Neural progenitor cell (in vitro differentiated cells): ENCODE measurements at regions not wholly inside any gene's neighbourhood (a gene's known extent, or its start where the extent isn't known, plus 50 kb on each side); places are given as distances from the start of the nearest gene placed in this dataset.
A peak's percentile ranks its signal among the peaks of the same experiment; 100 is the strongest.

ENCODE experiments used
- DNase-seq: peaks from one replicate; pipeline ENCODE4 v3.0.0-alpha.2; 2016; ENCODE audit warnings: low spot score
- H2AFZ ChIP-seq: fragments of 200-600 bp; sonication (generic); replicated peaks from 2 replicates; pipeline ENCODE4 v1.6.1; 2016; ENCODE audit warnings: antibody characterized with exemption
- H3F3A ChIP-seq: fragments of 200-600 bp; sonication (generic); 2 replicates; pipeline ENCODE4 v1.6.1; 2016; ENCODE audit warnings: antibody characterized with exemption, low read depth
- H3K27ac ChIP-seq: fragments of 200-600 bp; sonication (generic); 2 replicates; pipeline ENCODE4 v1.5.1; 2016; ENCODE audit warnings: mild to moderate bottlenecking
- H3K27me3 ChIP-seq: fragments of 200-600 bp; sonication (generic); 2 replicates; pipeline ENCODE4 v1.6.1; 2016; ENCODE audit warnings: mild to moderate bottlenecking, moderate library complexity
- H3K36me3 ChIP-seq: fragments of 200-600 bp; sonication (generic); 2 replicates; pipeline ENCODE4 v1.5.1; 2016
- H3K4me1 ChIP-seq: fragments of 200-600 bp; sonication (generic); 2 replicates; pipeline ENCODE4 v1.6.1; 2016; ENCODE audit warnings: mixed run types
- H3K4me2 ChIP-seq: fragments of 200-600 bp; sonication (generic); 2 replicates; pipeline ENCODE4 v1.6.1; 2016
- H3K4me3 ChIP-seq: fragments of 200-600 bp; sonication (generic); 2 replicates; pipeline ENCODE4 v1.5.1; 2016
- H3K79me2 ChIP-seq: fragments of 200-600 bp; sonication (generic); 2 replicates; pipeline ENCODE4 v1.6.1; 2016; ENCODE audit warnings: low read depth
- H3K9ac ChIP-seq: fragments of 200-600 bp; sonication (generic); 2 replicates; pipeline ENCODE4 v1.6.1; 2016
- H3K9me3 ChIP-seq: fragments of 200-600 bp; sonication (generic); 2 replicates; pipeline ENCODE4 v1.5.1; 2016; ENCODE audit warnings: low read depth
- H4K20me1 ChIP-seq: fragments of 200-600 bp; sonication (generic); 2 replicates; pipeline ENCODE4 v1.6.1; 2016; ENCODE audit warnings: low read depth
- H3K27ac Mint-ChIP-seq: 3 replicates; pipeline ENCODE4 v1.8.0; 2021; ENCODE audit warnings: mixed read lengths
- H3K27me3 Mint-ChIP-seq: 2 replicates; pipeline ENCODE4 v1.8.0; 2022; ENCODE audit warnings: low read depth, mild to moderate bottlenecking, inconsistent platforms, moderate library complexity, mixed read lengths; ENCODE audit not compliant: insufficient read depth
- H3K36me3 Mint-ChIP-seq: 3 replicates; pipeline ENCODE4 v1.8.0; 2021; ENCODE audit warnings: mixed read lengths
- H3K4me1 Mint-ChIP-seq: 3 replicates; pipeline ENCODE4 v1.8.0; 2021; ENCODE audit warnings: mixed read lengths
- H3K4me3 Mint-ChIP-seq: 3 replicates; pipeline ENCODE4 v1.8.0; 2021; ENCODE audit warnings: mild to moderate bottlenecking, moderate library complexity, mixed read lengths
- H3K9me3 Mint-ChIP-seq: 3 replicates; pipeline ENCODE4 v1.8.0; 2020; ENCODE audit warnings: mixed read lengths
- CTCF ChIP-seq: fragments of 200-600 bp; sonication (generic); IDR thresholded peaks from 2 replicates; pipeline ENCODE4 v1.5.1; 2017; ENCODE audit warnings: antibody characterized with exemption, mild to moderate bottlenecking
- EZH2 ChIP-seq: fragments of 200-600 bp; sonication (generic); IDR thresholded peaks from 2 replicates; pipeline ENCODE4 v1.6.1; 2017; ENCODE audit warnings: antibody characterized with exemption, mild to moderate bottlenecking, moderate library complexity
- EZH2phosphoT487 ChIP-seq: fragments of 200-600 bp; sonication (generic); IDR thresholded peaks from 2 replicates; pipeline ENCODE4 v1.6.1; 2017; ENCODE audit warnings: antibody characterized with exemption

GRCh38 chrX:4710618-4711433 lies 997.4 kb upstream of the PRKX start:
- peak; percentile 28 for DNase-seq
- H2AFZ ChIP-seq, result peak overlapping the region; percentile 96
- Mint-ChIP-seq H3K27me3 (no peaks in the 10 kb centered on the region), H3K4me1 (no peaks in the 10 kb centered on the region), H3K27ac (no peak overlapping the region), H3K36me3 (no peaks in the 10 kb centered on the region), H3K4me3 (no peak overlapping the region), H3K9me3 (no peaks in the 10 kb centered on the region)
- no peaks in the 10 kb centered on the region for H3K27me3 ChIP-seq
- TF ChIP-seq EZH2phosphoT487, result no peak
- TF ChIP-seq CTCF, result no peak
- no peak for TF ChIP-seq EZH2
- H4K20me1 ChIP-seq, result no peaks in the 10 kb centered on the region
- H3K27ac ChIP-seq, result peak overlapping the region; percentile 75
- H3K4me2 ChIP-seq, result peak overlapping the region; percentile 36
- H3K4me1 ChIP-seq, result peaks cover 12% of the 10 kb centered on the region
- no peak overlapping the region for H3K4me3 ChIP-seq
- H3K9ac ChIP-seq, result no peak overlapping the region
- no peaks in the 10 kb centered on the region for H3K36me3 ChIP-seq
- H3K9me3 ChIP-seq, result no peaks in the 10 kb centered on the region
- peaks cover 9% of the 10 kb centered on the region for H3F3A ChIP-seq
- H3K79me2 ChIP-seq, result no peaks in the 10 kb centered on the region

GRCh38 chrX:4708970-4709760 lies 995.7 kb upstream of the PRKX start:
- Histone ChIP-seq H4K20me1 (no peaks in the 10 kb centered on the region), H3K36me3 (no peaks in the 10 kb centered on the region), H3K4me1 (peaks cover 12% of the 10 kb centered on the region), H3K4me3 (no peak overlapping the region), H3K4me2 (no peak overlapping the region), H3K79me2 (no peaks in the 10 kb centered on the region), H3F3A (peaks cover 9% of the 10 kb centered on the region), H3K27ac (no peak overlapping the region), H2AFZ (no peak overlapping the region), H3K9ac (no peak overlapping the region), H3K9me3 (no peaks in the 10 kb centered on the region), H3K27me3 (no peaks in the 10 kb centered on the region)
- Mint-ChIP-seq H3K4me1 (no peaks in the 10 kb centered on the region), H3K4me3 (no peak overlapping the region), H3K27ac (no peak overlapping the region), H3K9me3 (no peaks in the 10 kb centered on the region), H3K27me3 (no peaks in the 10 kb centered on the region), H3K36me3 (no peaks in the 10 kb centered on the region)
- no peak for DNase-seq
- TF ChIP-seq EZH2phosphoT487 (no peak), CTCF (no peak), EZH2 (no peak)

GRCh38 chrX:4706961-4707360 lies 993.5 kb upstream of the PRKX start:
- DNase-seq, result no peak
- H3K9ac ChIP-seq, result no peak overlapping the region
- TF ChIP-seq CTCF (no peak), EZH2phosphoT487 (no peak), EZH2 (no peak)
- no peaks in the 10 kb centered on the region for H3K36me3 ChIP-seq
- peaks cover 12% of the 10 kb centered on the region for H3K4me1 ChIP-seq
- H3K4me1 Mint-ChIP-seq, result no peaks in the 10 kb centered on the region
- H2AFZ ChIP-seq, result no peak overlapping the region
- no peak overlapping the region for H3K4me3 Mint-ChIP-seq
- H3K9me3 ChIP-seq, result no peaks in the 10 kb centered on the region
- H3K79me2 ChIP-seq, result no peaks in the 10 kb centered on the region
- no peaks in the 10 kb centered on the region for H4K20me1 ChIP-seq
- peaks cover 9% of the 10 kb centered on the region for H3F3A ChIP-seq
- H3K27me3 ChIP-seq, result no peaks in the 10 kb centered on the region
- no peaks in the 10 kb centered on the region for H3K9me3 Mint-ChIP-seq
- no peaks in the 10 kb centered on the region for H3K36me3 Mint-ChIP-seq
- no peak overlapping the region for H3K27ac Mint-ChIP-seq
- no peak overlapping the region for H3K4me2 ChIP-seq
- no peak overlapping the region for H3K4me3 ChIP-seq
- H3K27me3 Mint-ChIP-seq, result peaks cover 2% of the 10 kb centered on the region
- no peak overlapping the region for H3K27ac ChIP-seq
